ENCODE measurements at regions not wholly inside any gene's neighbourhood (a gene's known extent, or its start where the extent isn't known, plus 50 kb on each side); places are given as distances from the start of the nearest gene placed in this dataset.

DNA sequence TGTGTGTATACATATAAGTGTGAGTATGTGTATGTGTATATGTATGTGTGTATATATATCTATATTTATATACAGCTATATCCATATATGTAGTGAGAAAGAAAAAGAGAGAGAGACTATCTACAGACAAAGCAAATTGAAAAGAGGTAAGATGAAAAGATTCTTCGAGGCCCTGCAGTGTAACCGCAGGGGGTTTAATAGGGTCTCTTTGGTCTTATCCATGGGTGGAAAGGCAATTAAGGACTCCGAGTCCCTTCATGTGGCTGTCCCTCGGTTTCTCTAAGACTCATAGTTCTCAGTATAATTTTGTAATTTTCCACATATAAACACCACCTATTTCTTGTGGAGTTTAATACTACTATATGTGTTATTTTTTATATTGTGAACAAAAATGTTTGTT is 50.6 kb upstream of the JAZF1 start:
- H3K27me3 Mint-ChIP-seq: peaks cover 29% of the 10 kb centered on the region
- no peaks in the 10 kb centered on the region for H3K36me3 Mint-ChIP-seq (ENCODE audit: low read depth)
- DNase-seq: no peak
- no peak overlapping the region for H3K27ac Mint-ChIP-seq
- H3K4me3 Mint-ChIP-seq: no peak overlapping the region
- H3K4me1 Mint-ChIP-seq: no peaks in the 10 kb centered on the region
- H3K9me3 Mint-ChIP-seq: no peaks in the 10 kb centered on the region
- intact Hi-C loops (cut with micrococcal nuclease): no loop called here

DNA sequence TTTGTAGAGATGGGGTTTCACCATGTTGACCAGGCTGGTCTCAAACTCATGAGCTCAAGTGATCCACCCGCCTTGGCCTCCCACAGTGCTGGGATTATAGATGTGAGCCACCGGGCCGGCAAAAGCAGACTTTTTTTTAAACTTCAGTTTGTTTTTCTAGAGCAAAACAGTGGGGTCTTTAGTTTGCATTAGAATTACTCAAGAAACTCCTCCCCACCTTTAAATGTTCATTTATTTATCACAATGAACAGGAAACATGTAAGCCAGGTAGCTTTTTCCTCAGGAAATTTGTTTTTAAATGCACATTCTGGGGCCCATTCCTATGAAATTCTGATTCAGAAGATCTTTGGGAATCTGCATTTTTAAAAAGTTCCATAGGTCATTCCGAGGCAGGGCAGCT is 56.0 kb upstream of the JAZF1 start:
- intact Hi-C loops (cut with micrococcal nuclease): no loop called here
- Mint-ChIP-seq H3K27me3 (peaks cover 48% of the 10 kb centered on the region), H3K27ac (no peak overlapping the region), H3K4me3 (no peak overlapping the region), H3K36me3 (ENCODE audit: low read depth) (no peaks in the 10 kb centered on the region), H3K4me1 (peaks cover 6% of the 10 kb centered on the region), H3K9me3 (no peaks in the 10 kb centered on the region)
- DNase-seq: no peak

DNA sequence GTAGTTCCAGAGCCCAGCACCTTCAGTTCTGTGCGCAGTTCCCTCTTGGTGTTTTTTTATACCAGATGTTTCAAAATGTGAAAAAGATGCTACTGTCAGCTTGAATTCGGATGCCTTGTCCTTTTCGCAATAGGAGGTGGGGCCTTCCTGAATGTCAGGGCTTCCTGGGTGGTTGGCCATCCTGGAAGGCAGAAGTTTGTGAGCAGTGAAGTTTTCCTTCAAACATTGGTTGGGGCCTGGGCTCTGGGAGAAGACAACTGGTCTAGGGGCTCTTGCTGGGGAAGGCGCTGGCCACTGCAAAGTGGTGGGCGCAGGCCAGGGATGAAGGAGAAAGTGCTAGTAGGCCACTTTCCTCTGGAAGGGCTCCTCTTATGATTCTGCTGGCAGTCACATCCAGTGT is 56.8 kb upstream of the JAZF1 start:
- Mint-ChIP-seq H3K9me3 (no peaks in the 10 kb centered on the region), H3K4me3 (no peak overlapping the region), H3K4me1 (peaks cover 6% of the 10 kb centered on the region), H3K27ac (no peak overlapping the region), H3K27me3 (peaks cover 46% of the 10 kb centered on the region), H3K36me3 (ENCODE audit: low read depth) (no peaks in the 10 kb centered on the region)
- no peak for DNase-seq
- intact Hi-C loops (cut with micrococcal nuclease): no loop called here

DNA sequence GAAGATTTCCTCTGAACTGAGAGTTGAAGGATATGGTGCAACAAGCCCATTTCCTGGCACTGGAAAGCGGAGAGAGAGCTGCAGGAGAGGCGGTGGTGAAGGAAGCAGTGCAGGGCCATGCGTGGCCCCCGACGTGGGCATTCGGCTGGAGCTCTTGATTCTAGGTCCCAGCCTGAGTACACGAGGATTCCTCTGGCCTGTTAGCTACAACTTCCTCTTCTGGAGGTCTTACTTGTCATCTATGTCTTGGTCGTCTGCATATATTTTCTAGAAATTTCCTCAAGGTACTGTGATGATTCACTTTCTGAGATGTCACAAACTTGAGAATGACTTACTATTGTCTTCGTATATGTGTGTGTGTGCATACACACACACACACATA is 59.2 kb upstream of the JAZF1 start:
- Mint-ChIP-seq H3K27ac (no peak overlapping the region), H3K4me1 (peaks cover 6% of the 10 kb centered on the region), H3K36me3 (ENCODE audit: low read depth) (no peaks in the 10 kb centered on the region), H3K4me3 (peak overlapping the region; percentile 24), H3K27me3 (peaks cover 46% of the 10 kb centered on the region), H3K9me3 (peaks cover 4% of the 10 kb centered on the region)
- DNase-seq: no peak
- intact Hi-C loops (cut with micrococcal nuclease): loop anchor here (1.0 to 2.0 kb wide), 4 partner anchors 33 to 203 kb away; no protein-coding TSS in a partner anchor

DNA sequence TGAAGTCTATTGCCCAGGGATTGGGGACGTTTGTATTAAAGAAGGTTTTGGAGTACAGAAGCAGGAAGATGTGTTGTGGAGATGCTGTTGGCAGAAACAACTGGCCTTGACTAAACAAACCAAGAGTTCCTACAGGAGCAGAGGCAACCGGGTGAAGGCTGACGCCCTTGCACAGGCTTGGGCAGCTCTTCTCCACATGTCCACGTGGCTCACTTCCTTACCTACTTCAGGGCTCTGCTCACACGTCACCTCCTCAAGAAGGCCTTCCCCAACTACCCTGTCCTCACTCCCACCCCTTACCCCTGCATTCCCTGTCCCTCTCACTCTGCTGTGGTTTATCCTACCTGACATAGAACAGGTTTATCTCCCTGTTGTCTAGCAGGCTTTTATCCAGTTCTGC is 59.9 kb upstream of the JAZF1 start:
- Mint-ChIP-seq H3K36me3 (ENCODE audit: low read depth) (no peaks in the 10 kb centered on the region), H3K4me1 (peaks cover 6% of the 10 kb centered on the region), H3K27me3 (peaks cover 39% of the 10 kb centered on the region), H3K4me3 (no peak overlapping the region), H3K27ac (no peak overlapping the region), H3K9me3 (peaks cover 4% of the 10 kb centered on the region)
- intact Hi-C loops (cut with micrococcal nuclease): no loop called here
- DNase-seq: no peak

DNA sequence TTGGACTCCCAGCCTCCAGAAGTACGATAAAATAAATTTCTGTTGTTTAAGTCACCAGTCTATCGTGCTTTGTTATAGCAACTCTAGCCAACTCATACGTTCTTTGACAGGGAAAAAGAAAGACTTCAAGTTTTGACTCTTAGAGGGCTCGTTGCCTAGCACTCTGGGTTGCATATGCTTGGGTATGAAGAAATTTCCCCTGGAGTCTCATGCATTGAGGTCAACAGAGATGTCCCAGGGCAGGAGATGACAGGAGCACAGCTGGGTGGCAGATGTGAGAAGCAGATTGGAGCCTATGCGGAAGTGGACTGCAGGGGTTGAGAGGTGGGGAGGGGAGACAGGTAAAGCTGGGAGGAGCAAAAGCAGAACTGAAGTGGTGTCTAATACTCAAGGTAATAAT is 63.3 kb upstream of the JAZF1 start:
- no peak overlapping the region for H3K27ac Mint-ChIP-seq
- no peak overlapping the region for H3K4me3 Mint-ChIP-seq
- intact Hi-C loops (cut with micrococcal nuclease): no loop called here
- no peak for DNase-seq
- peaks cover 6% of the 10 kb centered on the region for H3K4me1 Mint-ChIP-seq
- peaks cover 24% of the 10 kb centered on the region for H3K27me3 Mint-ChIP-seq
- peaks cover 4% of the 10 kb centered on the region for H3K9me3 Mint-ChIP-seq
- H3K36me3 Mint-ChIP-seq (ENCODE audit: low read depth): no peaks in the 10 kb centered on the region

DNA sequence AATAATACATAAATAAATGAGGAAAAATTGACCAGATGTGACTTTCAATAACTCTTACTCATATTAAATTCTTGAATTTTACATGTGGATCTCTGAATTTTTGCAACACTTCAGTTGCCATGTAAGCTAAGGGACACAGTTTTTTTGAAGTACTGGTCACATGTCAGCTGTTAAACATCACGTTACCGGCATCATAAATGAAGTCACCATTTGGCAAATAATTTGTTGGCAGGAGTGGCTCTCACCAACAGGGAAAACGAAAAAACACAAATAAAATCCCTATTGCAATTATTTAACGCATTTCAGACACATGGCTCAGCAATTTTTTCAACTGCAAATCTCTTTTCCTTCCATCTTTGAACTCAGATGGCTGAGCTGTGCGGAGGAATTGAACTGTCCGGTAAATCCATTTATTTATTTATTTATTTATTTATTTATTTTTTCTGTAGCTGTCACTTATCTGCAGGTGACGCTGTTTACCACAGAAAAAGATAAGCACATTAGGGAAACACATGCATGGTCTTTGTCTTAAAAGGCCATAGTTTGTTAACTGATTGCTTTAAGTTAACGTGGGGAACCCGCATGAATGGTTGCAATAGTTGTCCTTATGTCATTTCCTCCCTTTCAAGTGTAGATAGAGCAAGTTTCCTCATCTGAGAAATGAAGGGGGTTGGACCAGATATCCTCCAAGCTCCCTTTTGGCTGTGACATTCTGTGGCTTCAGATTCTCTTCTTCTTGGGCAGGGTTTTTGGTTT is 64.7 kb upstream of the JAZF1 start:
- no peaks in the 10 kb centered on the region for H3K36me3 Mint-ChIP-seq (ENCODE audit: low read depth)
- DNase-seq: no peak
- no peak overlapping the region for H3K4me3 Mint-ChIP-seq
- H3K27ac Mint-ChIP-seq: no peak overlapping the region
- no peaks in the 10 kb centered on the region for H3K4me1 Mint-ChIP-seq
- intact Hi-C loops (cut with micrococcal nuclease): no loop called here
- H3K27me3 Mint-ChIP-seq: peaks cover 28% of the 10 kb centered on the region
- peaks cover 4% of the 10 kb centered on the region for H3K9me3 Mint-ChIP-seq

DNA sequence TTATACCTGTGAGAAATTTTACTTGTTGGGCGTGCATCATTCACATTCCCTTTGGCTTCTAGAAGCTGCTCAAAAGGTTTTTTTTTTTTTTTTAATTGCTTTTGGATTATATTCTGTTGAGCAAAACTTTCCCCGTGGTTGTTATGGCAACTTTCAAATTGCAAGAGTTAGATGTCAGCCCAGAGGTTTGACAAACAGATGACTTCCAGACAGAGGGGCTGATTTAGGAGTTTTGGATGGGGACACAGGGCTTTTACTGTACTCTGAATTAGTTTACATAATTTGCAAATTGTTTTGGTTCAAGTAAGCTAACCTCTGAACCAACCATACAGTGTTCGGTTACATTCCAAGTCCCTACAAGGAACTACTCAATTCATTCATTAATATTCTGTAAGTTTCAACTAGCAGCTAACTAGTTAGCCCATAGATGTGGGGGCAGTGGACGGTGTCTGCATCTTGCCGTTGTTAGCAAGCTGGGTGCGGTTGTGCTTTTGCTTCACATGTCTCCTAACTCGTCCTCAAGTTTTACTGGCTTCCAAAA is 66.4 kb upstream of the JAZF1 start:
- DNase-seq: no peak
- intact Hi-C loops (cut with micrococcal nuclease): no loop called here

DNA sequence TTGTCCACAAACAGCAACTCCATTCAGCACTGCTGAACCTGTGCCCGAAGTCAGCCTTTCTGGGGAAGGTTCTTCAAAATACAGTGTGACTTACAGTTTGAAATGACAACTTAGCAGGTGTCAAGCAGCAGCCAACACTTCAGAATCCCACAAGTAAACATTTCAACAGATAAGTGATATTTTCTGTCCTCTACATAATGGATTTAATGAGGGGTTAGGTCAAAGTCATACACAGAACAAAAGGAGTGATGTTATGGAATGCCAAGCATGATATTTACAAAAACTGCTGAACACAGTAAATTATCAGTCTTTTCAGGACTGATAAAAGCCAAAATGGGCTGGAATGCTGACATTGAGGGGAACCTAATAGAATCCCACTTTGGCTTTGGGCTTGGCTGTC is 77.6 kb upstream of the JAZF1 start:
- H3K36me3 Mint-ChIP-seq (ENCODE audit: low read depth): no peaks in the 10 kb centered on the region
- peaks cover 26% of the 10 kb centered on the region for H3K27me3 Mint-ChIP-seq
- no peaks in the 10 kb centered on the region for H3K9me3 Mint-ChIP-seq
- no peak overlapping the region for H3K27ac Mint-ChIP-seq
- no peaks in the 10 kb centered on the region for H3K4me1 Mint-ChIP-seq
- no peak for DNase-seq
- H3K4me3 Mint-ChIP-seq: no peak overlapping the region
- intact Hi-C loops (cut with micrococcal nuclease): no loop called here

More for the DNA sequence above, 66.4 kb upstream of the JAZF1 start:
- H3K4me3 Mint-ChIP-seq: no peak overlapping the region
- H3K9me3 Mint-ChIP-seq: peaks cover 4% of the 10 kb centered on the region
- H3K27me3 Mint-ChIP-seq: peaks cover 17% of the 10 kb centered on the region
- no peak overlapping the region for H3K27ac Mint-ChIP-seq
- no peaks in the 10 kb centered on the region for H3K4me1 Mint-ChIP-seq
- no peaks in the 10 kb centered on the region for H3K36me3 Mint-ChIP-seq (ENCODE audit: low read depth)

DNA sequence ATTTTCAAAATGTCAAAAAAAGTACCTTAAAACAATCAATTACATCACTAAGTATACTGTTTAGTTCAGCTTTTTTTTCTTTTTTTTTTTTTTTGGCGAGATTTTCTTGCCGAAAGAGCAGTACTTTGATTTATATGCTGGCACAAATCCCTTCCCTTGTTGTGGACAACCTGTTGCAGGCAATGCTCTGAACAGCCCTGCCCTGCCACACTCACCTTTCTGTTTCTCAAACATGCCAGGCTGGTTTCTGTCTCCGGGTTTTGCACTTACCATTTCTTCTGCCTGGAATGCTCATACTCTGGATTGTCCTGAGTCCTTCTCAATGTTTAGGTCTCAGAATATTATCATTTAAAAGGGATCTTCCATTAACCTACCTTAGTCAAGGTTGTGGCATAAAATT is 80.4 kb upstream of the JAZF1 start:
- Mint-ChIP-seq H3K36me3 (ENCODE audit: low read depth) (no peaks in the 10 kb centered on the region), H3K27me3 (peaks cover 35% of the 10 kb centered on the region), H3K4me3 (no peak overlapping the region), H3K9me3 (no peaks in the 10 kb centered on the region), H3K4me1 (no peaks in the 10 kb centered on the region), H3K27ac (no peak overlapping the region)
- intact Hi-C loops (cut with micrococcal nuclease): no loop called here
- DNase-seq: no peak

DNA sequence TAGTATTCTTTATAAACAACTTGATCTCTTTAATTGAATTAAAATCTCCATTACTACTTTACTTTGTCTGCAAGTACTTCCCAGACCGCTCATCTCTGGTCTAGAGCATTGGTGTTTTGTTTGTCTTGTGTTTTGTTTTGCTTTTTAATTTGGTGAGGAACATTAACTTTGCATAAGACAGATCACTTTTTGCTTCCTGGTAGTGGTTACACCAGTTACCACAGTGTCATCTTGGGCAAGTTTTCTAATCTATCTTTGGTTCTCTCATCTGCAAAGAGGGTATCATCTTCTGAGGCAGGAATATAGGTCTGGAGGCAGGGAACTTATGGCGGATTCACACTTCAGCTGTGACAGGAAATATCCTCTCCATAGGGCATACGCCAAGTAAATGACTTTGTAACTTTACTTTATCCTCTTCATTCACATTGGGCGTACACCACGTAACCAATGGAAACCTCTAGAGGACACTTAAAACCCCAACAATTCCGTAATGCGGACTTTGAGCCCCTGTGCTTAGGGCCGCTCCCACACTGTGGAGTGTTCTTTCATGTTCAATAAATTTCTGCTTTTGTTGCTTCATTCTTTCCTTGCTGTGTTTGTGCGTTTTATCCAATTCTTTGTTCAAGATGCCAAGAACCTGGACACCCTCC is 83.2 kb upstream of the JAZF1 start:
- H3K9me3 Mint-ChIP-seq: peaks cover 3% of the 10 kb centered on the region
- H3K27me3 Mint-ChIP-seq: peaks cover 31% of the 10 kb centered on the region
- no peaks in the 10 kb centered on the region for H3K36me3 Mint-ChIP-seq (ENCODE audit: low read depth)
- no peak overlapping the region for H3K27ac Mint-ChIP-seq
- intact Hi-C loops (cut with micrococcal nuclease): no loop called here
- H3K4me3 Mint-ChIP-seq: no peak overlapping the region
- no peaks in the 10 kb centered on the region for H3K4me1 Mint-ChIP-seq
- DNase-seq: no peak

DNA sequence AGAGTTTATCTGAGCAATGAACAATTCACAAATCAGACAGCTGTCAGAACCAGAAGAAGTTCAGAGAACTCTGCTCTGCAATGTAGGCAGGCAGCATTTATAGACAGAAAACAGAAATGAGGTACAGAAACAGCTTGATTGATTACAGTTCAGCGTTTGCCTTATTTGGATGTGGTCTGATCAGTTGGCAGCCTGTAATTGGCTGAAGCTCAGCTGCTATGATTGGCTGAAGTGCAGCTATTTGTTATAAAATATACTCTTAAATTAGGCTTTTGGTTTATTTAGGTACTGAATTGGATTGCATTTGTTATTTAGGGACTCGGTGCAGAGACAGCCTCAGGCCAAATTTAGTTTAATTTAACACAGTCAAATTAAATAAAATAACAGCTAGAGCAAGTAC is 85.8 kb upstream of the JAZF1 start:
- H3K27me3 Mint-ChIP-seq: peaks cover 39% of the 10 kb centered on the region

DNA sequence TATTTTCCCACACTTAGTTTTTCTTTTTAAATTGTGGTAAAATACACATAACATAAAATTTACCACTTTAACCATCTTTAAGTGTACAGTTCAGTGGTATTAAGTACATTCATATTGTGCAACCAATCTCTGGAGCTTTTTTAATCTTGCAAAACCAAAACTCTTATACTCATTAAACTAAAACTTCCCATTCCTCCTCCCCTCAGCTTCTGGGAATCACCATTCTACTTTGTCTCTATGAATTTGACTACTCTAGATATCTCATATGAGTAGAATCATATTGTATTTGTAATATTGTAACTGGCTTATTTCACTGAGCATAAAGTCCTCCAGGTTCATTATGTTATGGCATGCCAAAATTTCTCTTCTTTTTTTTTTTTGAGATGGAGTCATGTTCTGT is 86.4 kb upstream of the JAZF1 start:
- H3K4me3 Mint-ChIP-seq: no peak overlapping the region
- DNase-seq: no peak
- no peaks in the 10 kb centered on the region for H3K36me3 Mint-ChIP-seq (ENCODE audit: low read depth)
- intact Hi-C loops (cut with micrococcal nuclease): no loop called here
- H3K4me1 Mint-ChIP-seq: peaks cover 2% of the 10 kb centered on the region
- peaks cover 38% of the 10 kb centered on the region for H3K27me3 Mint-ChIP-seq
- H3K9me3 Mint-ChIP-seq: peaks cover 13% of the 10 kb centered on the region
- no peak overlapping the region for H3K27ac Mint-ChIP-seq

More for the DNA sequence above, 85.8 kb upstream of the JAZF1 start:
- Mint-ChIP-seq H3K4me3 (no peak overlapping the region), H3K36me3 (ENCODE audit: low read depth) (no peaks in the 10 kb centered on the region), H3K4me1 (peaks cover 2% of the 10 kb centered on the region), H3K9me3 (peaks cover 13% of the 10 kb centered on the region), H3K27ac (no peak overlapping the region)
- DNase-seq: no peak
- intact Hi-C loops (cut with micrococcal nuclease): no loop called here

DNA sequence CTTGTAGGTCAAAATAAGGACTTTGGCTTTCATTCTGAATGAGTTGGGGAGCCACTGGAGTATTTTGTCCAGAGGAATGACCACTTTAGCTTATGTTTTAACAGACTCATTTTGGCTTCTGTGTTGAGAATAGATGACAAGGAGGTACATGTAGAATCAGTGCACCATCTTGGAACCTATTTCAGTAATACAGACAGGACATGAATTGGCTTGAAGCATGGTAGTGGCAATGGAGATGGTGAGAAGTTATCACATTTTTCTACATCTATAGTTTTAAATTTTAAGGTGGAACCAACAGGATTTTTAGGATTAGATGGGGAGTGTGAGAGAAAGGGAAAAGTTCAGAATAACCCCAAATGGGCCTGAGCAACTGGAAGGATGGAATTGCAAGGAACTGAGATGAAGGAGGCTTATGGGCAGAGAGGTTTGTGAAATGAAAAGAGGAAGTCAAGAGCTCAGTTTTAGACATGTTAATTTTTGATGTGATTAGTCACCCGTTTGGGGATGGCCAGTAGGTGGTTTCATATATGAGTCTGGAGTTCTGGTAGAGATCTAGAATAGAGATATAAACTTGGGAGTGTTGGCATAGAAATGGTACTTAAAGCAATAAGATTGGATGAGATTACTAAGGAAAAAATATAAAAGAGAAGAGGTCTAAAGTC is 89.2 kb upstream of the JAZF1 start:
- peaks cover 27% of the 10 kb centered on the region for H3K27me3 Mint-ChIP-seq
- intact Hi-C loops (cut with micrococcal nuclease): no loop called here
- peaks cover 4% of the 10 kb centered on the region for H3K4me1 Mint-ChIP-seq
- peaks cover 16% of the 10 kb centered on the region for H3K9me3 Mint-ChIP-seq
- DNase-seq: no peak
- H3K4me3 Mint-ChIP-seq: no peak overlapping the region
- no peaks in the 10 kb centered on the region for H3K36me3 Mint-ChIP-seq (ENCODE audit: low read depth)
- no peak overlapping the region for H3K27ac Mint-ChIP-seq

Data from activated CD4-positive, alpha-beta T cell treated with anti-CD3 and anti-CD28 coated beads, Interleukin-2, amount 10 ng/mL, durations not matched to agents 24 days and 14 days (primary cell).